SK-N-SH treated with all-trans-retinoic acid at 6 μM for 48 hours (cell line): ENCODE measurements at regions not wholly inside any gene's neighbourhood (a gene's known extent, or its start where the extent isn't known, plus 50 kb on each side); places are given as distances from the start of the nearest gene placed in this dataset.
A peak's percentile ranks its signal among the peaks of the same experiment; 100 is the strongest.

Experiments
- ATAC-seq: fragments of 200-7000 bp; cut with Tn5 transposase; 3 replicates; pipeline ENCODE4 v1.9.1; 2020; ENCODE audit warnings: mild to moderate bottlenecking, moderate library complexity
- BACH2 ChIP-seq: fragments of 250-450 bp; sonication (Bioruptor Pico); IDR thresholded peaks from 2 replicates; pipeline ENCODE4 v1.9.0; 2021; ENCODE audit warnings: mild to moderate bottlenecking, borderline replicate concordance
- CSDC2 ChIP-seq: fragments of 250-450 bp; sonication (Bioruptor Pico); IDR thresholded peaks from 2 replicates; pipeline ENCODE4 v1.5.0; 2020; ENCODE audit warnings: mild to moderate bottlenecking, moderate library complexity
- CSRNP3 ChIP-seq: fragments of 250-450 bp; sonication (Bioruptor Pico); IDR thresholded peaks from 2 replicates; pipeline ENCODE4 v1.5.1; 2021; ENCODE audit warnings: mild to moderate bottlenecking, moderate library complexity
- ESRRG ChIP-seq: fragments of 250-450 bp; sonication (Bioruptor Pico); IDR thresholded peaks from 2 replicates; pipeline ENCODE4 v1.6.1; 2021; ENCODE audit warnings: mild to moderate bottlenecking
- GLIS3 ChIP-seq: fragments of 250-450 bp; sonication (Bioruptor Pico); IDR thresholded peaks from 2 replicates; pipeline ENCODE4 v1.5.0; 2020; ENCODE audit warnings: mild to moderate bottlenecking, moderate library complexity
- ISL1 ChIP-seq: fragments of 250-450 bp; sonication (Bioruptor Pico); IDR thresholded peaks from 2 replicates; pipeline ENCODE4 v2.1.2; 2022; ENCODE audit warnings: mild to moderate bottlenecking, moderate library complexity
- OSR1 ChIP-seq: fragments of 250-450 bp; sonication (Bioruptor Pico); IDR thresholded peaks from 2 replicates; pipeline ENCODE4 v1.8.0; 2022; ENCODE audit warnings: moderate library complexity, mild to moderate bottlenecking, inconsistent platforms
- PATZ1 ChIP-seq: fragments of 250-450 bp; sonication (Bioruptor Pico); IDR thresholded peaks from 2 replicates; pipeline ENCODE4 v1.8.0; 2020; ENCODE audit warnings: mild to moderate bottlenecking, moderate library complexity, borderline replicate concordance
- POU6F1 ChIP-seq: fragments of 250-450 bp; sonication (Bioruptor Pico); IDR thresholded peaks from 2 replicates; pipeline ENCODE4 v1.8.0; 2021; ENCODE audit warnings: low read depth, mild to moderate bottlenecking, moderate library complexity, borderline replicate concordance
- PPARA ChIP-seq: fragments of 250-450 bp; sonication (Bioruptor Pico); IDR thresholded peaks from 2 replicates; pipeline ENCODE4 v1.5.0; 2020; ENCODE audit warnings: mild to moderate bottlenecking, borderline replicate concordance
- RARB ChIP-seq: fragments of 250-450 bp; sonication (Bioruptor Pico); IDR thresholded peaks from 2 replicates; pipeline ENCODE4 v1.8.0; 2021; ENCODE audit warnings: mild to moderate bottlenecking, moderate library complexity
- SNAI2 ChIP-seq: fragments of 250-450 bp; sonication (Bioruptor Pico); IDR thresholded peaks from 2 replicates; pipeline ENCODE4 v1.5.0; 2020; ENCODE audit warnings: mild to moderate bottlenecking, moderate library complexity
- TCF4 ChIP-seq: fragments of 250-450 bp; sonication (Bioruptor Pico); IDR thresholded peaks from 2 replicates; pipeline ENCODE4 v1.8.0; 2021; ENCODE audit warnings: mild to moderate bottlenecking, moderate library complexity, borderline replicate concordance
- TOX ChIP-seq: fragments of 250-450 bp; sonication (Bioruptor Pico); IDR thresholded peaks from 2 replicates; pipeline ENCODE4 v1.8.0; 2021; ENCODE audit warnings: mild to moderate bottlenecking, moderate library complexity, borderline replicate concordance
- TSHZ2 ChIP-seq: fragments of 250-450 bp; sonication (Bioruptor Pico); IDR thresholded peaks from 2 replicates; pipeline ENCODE4 v1.5.0; 2020; ENCODE audit warnings: mild to moderate bottlenecking, moderate library complexity
- ZFP3 ChIP-seq: fragments of 250-450 bp; sonication (Bioruptor Pico); IDR thresholded peaks from 2 replicates; pipeline ENCODE4 v1.5.0; 2020; ENCODE audit warnings: mild to moderate bottlenecking, moderate library complexity
- ZFP30 ChIP-seq: fragments of 450-650 bp; formaldehyde crosslinking; IDR thresholded peaks from 2 replicates; pipeline ENCODE4 v1.5.0; 2022; ENCODE audit warnings: mild to moderate bottlenecking, moderate library complexity
- ZNF565 ChIP-seq: fragments of 450-650 bp; formaldehyde crosslinking; conservative IDR thresholded peaks from 2 replicates; pipeline ENCODE4 v1.5.0; 2020; ENCODE audit warnings: low read depth, mild to moderate bottlenecking, moderate library complexity
- ZNF70 ChIP-seq: fragments of 450-650 bp; formaldehyde crosslinking; IDR thresholded peaks from 2 replicates; pipeline ENCODE4 v1.5.0; 2020; ENCODE audit warnings: mild to moderate bottlenecking, moderate library complexity
- ZNF8 ChIP-seq: fragments of 450-650 bp; formaldehyde crosslinking; IDR thresholded peaks from 2 replicates; pipeline ENCODE4 v1.5.0; 2020; ENCODE audit warnings: mild to moderate bottlenecking, moderate library complexity

- ATAC-seq, result no peak
Observed at GRCh38 chr1:47527653-47528272, 89.9 kb downstream of the FOXD2 start.

GRCh38 chr1:47529520-47530098 lies 91.8 kb downstream of the FOXD2 start:
- no peak for TF ChIP-seq SNAI2 (CRISPR knock-in tag)
- TF ChIP-seq CSDC2 (CRISPR knock-in tag), result no peak
- TF ChIP-seq GLIS3 (CRISPR knock-in tag), result no peak
- TF ChIP-seq ESRRG (CRISPR knock-in tag), result no peak
- no peak for TF ChIP-seq ZNF565 (CRISPR knock-in tag)
- no peak for TF ChIP-seq CSRNP3
- TF ChIP-seq ZNF70 (CRISPR knock-in tag), result no peak
- TF ChIP-seq BACH2 (CRISPR knock-in tag), result no peak
- no peak for TF ChIP-seq POU6F1 (CRISPR knock-in tag)
- ATAC-seq, result no peak

More at GRCh38 chr1:47527653-47528272, 89.9 kb downstream of the FOXD2 start:
- TF ChIP-seq ZFP3 (CRISPR knock-in tag), result no peak
- TF ChIP-seq ISL1 (CRISPR knock-in tag), result no peak
- no peak for TF ChIP-seq OSR1
- TF ChIP-seq TCF4 (CRISPR knock-in tag), result no peak
- TF ChIP-seq PPARA (CRISPR knock-in tag), result no peak
- no peak for TF ChIP-seq RARB (CRISPR knock-in tag)
- TF ChIP-seq ZNF8, result no peak
- TF ChIP-seq CSDC2 (CRISPR knock-in tag), result no peak
- TF ChIP-seq SNAI2 (CRISPR knock-in tag), result no peak
- TF ChIP-seq POU6F1 (CRISPR knock-in tag), result no peak
- TF ChIP-seq BACH2 (CRISPR knock-in tag), result no peak
- TF ChIP-seq PATZ1 (CRISPR knock-in tag), result no peak
- no peak for TF ChIP-seq ESRRG (CRISPR knock-in tag)
- no peak for TF ChIP-seq TOX (CRISPR knock-in tag)
- no peak for TF ChIP-seq ZNF565 (CRISPR knock-in tag)
- TF ChIP-seq, all 23 proteins: peak for 0

- ATAC-seq, result peak; percentile 92
- peak; percentile 42; the same call in 1 of the 2 replicates for TF ChIP-seq PATZ1 (CRISPR knock-in tag)
- TF ChIP-seq TCF4 (CRISPR knock-in tag), result peak; percentile 90
- TF ChIP-seq TSHZ2 (CRISPR knock-in tag), result peak; percentile 71; the same call in 1 of the 2 replicates
- no peak for TF ChIP-seq ZNF70 (CRISPR knock-in tag)
- no peak for TF ChIP-seq CSDC2 (CRISPR knock-in tag)
- TF ChIP-seq ISL1 (CRISPR knock-in tag), result peak; percentile 35
- TF ChIP-seq ESRRG (CRISPR knock-in tag), result no peak
- no peak for TF ChIP-seq ZFP30
Observed at GRCh38 chr1:47532921-47533792, 95.3 kb downstream of the FOXD2 start.
